ENCODE measurements at regions not wholly inside any gene's neighbourhood (a gene's known extent, or its start where the extent isn't known, plus 50 kb on each side); places are given as distances from the start of the nearest gene placed in this dataset.

- DNase-seq: no peak
These were observed 399.0 kb downstream of the NKX6-1 start for GRCh38 chr4:84100071-84100470.

DNA sequence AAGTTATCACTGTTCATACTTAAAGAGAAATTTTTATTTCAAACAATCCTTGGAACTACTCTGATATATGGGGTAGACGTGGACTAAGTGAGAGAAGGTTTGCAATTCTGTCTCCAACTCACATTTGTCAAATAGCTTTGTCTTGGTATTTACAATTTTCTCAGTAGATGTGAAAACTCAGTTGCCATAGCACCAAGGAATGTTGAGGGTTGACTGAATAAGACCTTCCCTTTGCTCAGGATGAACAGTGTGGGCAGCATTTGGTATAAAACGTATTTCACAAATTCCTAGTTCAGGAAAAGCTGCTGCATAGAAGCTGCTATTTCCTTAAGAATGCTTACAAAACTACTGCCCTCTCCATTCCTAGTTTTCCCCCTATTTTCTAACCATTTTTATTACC, 399.5 kb downstream of the NKX6-1 start:
- DNase-seq: no peak

DNA sequence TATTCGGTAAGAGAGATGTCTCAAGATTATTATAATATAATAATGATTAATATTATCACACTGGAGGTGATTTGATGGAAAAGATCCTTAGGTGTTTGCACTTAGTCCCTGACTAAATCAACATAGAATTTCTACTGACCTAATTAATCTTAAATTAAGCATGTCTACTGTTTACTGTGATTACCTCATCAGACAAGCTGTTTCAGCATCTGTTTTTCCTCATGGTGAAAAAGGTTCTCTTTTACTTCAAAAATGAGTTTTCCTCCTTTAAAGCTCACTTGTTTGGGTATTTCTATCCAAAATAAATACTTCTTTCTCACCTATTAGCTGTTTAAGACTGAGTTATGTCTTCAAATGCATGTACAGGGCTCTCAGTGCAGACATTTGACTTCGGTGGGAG, 407.8 kb downstream of the NKX6-1 start:
- no peak for DNase-seq

DNA sequence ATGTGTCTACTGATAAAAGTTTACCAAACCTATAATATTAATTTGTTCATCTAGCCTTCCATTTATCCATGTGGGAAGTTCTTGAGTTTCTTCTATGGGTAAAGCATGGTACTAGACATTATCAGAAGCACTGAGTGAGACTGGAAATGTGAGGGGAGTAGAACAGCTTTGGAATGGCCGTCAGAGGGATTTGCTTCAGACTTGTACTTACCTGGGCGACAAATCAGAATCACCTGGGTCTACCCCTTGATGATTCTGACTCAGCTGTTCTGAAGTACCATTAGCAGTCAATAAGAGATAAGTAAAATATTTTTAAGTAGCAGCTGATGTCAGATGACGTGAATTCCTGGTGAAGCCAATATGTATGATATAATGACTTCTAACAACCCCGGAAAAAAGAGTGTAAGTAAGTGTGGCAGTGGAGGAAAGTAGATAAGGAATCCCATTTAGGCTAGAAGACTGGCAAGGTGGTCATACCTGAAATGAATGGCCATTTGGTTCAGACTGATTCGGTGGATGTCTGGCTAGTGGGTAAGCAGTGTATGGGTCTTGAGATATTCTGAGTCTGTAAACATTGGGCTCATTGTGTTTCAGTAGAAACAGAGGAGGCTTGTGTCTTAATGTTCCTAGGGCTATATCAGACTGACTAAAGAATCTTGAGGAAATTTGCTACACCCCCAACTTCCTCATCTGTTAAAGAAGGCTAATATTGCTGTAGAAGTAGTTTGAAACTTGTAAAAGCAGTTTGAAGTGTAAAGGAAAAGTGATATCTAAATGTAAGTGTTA, 409.2 kb downstream of the NKX6-1 start:
- DNase-seq: no peak

DNA sequence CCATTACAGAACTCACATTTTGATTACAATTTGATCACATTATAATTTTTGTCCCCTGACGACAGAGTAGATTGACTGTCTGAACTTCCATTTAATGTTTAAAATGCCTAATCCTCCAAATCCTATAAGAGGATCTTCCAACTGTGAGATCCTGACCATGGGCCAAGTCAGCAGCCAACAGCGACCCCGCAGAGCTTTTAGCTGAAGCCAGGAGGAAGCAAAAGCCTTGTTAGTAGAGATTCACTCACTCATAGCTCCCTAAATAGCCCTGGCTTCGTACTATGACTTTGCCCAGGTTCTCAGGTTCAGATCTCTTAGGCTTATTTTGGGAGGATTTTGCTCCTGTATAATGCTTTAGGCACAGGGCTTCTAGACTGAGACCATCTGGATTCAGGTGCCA, 413.1 kb downstream of the NKX6-1 start:
- no peak for DNase-seq

DNA sequence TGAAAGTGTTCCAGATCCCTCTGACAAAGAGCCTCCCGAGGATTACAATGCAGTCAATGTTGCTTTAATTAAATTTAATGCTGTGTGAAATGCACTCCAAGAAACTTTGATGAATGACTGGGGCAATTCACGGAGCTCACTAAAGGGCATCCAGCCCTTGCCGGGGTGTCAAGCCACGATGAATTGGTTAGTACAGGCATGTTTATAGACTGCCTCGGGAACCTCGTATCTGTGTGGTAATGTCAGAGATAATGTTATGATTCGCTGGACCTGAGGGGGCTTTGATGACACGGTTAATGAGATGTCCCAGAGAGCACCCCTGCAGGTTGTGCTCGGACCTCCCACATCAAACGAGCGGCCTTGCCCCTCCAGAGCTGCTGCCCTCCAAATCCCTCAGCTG, 428.8 kb downstream of the NKX6-1 start:
- DNase-seq: no peak

DNA sequence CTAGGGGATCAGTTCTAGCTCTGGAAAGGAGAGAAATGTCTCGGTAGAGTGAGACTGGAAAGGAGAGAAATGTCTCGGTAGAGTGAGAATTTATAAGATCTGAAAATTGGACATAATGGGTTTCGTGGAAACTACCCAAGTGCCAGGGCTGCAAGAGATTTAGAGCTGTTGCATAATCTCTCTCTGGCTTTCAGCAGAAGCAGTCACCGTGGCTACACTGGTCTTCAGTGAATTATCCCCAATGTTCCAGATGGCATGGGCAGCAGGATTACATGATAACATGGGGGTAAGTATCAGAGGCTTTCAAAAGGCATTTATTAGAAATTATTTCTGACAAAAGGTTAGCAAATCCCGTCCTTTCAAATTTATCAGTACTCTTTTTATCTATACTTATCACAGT, 435.5 kb downstream of the NKX6-1 start:
- no peak for DNase-seq

- DNase-seq: no peak
These were observed 440.9 kb downstream of the NKX6-1 start for GRCh38 chr4:84058201-84058600.

DNA sequence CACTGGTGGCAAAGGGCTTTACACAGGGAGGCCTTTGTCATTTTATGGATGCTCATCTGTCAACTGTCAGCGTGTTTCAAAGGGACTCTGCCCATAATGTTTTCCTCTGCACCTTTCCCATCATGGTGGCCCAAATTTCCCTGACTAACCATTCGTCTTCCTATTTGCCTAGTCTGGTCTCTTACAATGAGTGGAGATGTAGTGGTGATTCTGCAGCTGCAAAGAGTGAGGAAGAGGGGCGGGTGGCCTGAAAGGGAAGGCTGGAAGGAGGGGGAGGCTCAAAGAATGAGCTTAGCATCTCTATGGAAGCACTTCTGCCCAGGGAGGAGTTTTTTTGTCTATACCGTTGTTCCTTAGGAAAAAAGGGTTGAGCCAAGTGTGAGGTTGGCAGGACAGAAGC, 447.5 kb downstream of the NKX6-1 start:
- DNase-seq: no peak

GRCh38 chr4:84051089-84051488, 448.0 kb downstream of the NKX6-1 start:
- no peak for DNase-seq

- peak; percentile 29 for DNase-seq
These were observed 449.1 kb downstream of the NKX6-1 start for GRCh38 chr4:84050015-84050414.

DNA sequence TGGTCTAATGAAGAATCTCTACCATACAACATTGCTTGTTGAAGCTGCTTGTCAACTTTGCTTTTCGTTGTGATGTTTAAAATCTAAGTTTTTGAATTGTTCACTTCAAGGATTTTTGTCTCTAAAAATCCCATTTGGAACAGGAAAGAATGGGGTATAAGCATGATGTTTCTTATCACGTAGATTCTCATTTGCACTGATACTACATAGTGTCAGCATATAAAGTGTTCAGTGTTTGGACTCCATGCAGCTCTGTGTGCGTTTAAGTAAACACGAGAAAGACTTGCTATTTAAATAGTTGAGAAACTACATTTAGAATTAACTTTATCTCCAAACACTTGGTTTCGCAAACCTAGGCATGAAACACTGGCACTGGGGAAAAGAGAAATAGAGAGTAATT, 452.5 kb downstream of the NKX6-1 start:
- DNase-seq: no peak

DNA sequence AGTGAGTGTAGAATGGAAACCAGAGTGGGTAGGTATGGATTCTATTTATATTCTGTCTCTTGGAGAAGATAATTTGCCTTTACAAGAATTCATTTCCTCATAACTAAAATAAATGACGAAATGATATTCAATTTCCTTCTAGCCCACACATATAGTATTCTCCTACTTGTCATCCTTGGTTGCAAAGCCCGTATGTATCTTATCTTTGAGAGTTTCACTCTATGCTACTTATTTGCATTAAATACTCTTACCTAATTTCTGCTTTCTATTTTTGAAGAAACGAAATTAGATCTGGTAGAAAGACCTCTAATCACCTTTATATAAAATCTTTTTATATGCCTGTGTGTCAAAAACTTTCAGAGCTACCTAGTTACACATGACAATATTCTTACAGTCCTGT, 457.7 kb downstream of the NKX6-1 start:
- DNase-seq: no peak

- DNase-seq: no peak
These were observed 463.5 kb downstream of the NKX6-1 start for GRCh38 chr4:84035568-84035967.

DNA sequence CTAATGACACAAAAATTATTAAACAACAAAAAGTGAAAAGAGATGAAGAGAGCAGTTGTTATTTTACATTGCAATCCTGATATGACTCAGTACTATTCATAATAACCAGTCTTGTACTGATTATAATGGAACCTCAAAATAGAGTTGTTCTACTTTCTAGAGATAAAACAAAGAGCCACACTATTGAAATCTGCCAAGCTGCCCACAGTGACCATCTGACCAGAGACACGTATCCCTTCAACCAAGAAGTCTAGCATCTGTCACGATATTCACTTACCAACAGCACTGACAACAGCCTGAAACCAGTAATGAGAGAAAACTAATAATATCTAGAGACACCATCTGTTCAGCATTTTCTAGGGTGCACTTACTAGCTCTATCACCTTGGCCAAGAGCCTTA, 466.7 kb downstream of the NKX6-1 start:
- no peak for DNase-seq

GRCh38 chr4:84031401-84031800, 467.7 kb downstream of the NKX6-1 start:
- no peak for DNase-seq

- DNase-seq: no peak
These were observed 470.8 kb downstream of the NKX6-1 start for GRCh38 chr4:84028340-84028739.

DNA sequence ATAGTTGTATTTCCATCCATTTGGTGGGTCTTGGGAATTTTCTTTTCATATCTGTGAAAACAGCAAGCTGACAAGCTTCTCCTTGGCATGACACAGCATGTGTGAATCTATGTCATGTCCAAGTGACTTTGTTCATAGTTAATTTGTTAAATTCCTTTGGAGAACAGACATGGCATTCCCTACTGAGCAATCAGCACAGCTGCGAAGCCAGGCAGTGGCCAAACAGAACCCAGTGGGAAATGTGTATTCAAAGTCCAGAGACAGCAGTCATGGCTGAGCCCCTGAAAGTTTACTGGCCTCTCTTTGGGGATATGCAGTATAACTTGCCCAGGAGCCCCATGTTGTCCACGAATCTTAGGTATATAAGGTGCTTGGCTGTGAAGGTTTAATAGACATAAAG, 474.7 kb downstream of the NKX6-1 start:
- DNase-seq: peak; percentile 19

- DNase-seq: no peak
These were observed 476.5 kb downstream of the NKX6-1 start for GRCh38 chr4:84022564-84022963.

DNA sequence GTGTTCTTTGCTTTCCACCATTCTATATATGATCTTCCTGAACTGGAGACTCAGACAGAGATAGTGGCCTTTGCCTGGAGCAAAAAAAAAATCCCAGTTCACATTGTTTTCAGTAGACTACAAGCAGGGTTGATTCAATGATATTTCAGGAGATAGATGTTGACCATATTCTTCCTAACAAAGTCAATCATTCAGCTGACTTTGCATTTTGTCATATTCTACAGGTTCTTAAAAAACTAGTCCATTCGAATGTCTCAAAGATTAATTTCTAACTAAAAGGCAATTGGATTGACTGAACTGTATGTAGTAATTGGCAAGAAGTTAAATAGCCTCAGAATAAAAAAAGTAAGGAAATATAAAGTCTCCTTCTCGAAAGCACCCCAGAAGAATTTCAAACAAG, 479.5 kb downstream of the NKX6-1 start:
- no peak for DNase-seq

GRCh38 chr4:84003046-84003445, 467.1 kb downstream of the GPAT3 start:
- DNase-seq: no peak

- no peak for DNase-seq
These were observed 466.1 kb downstream of the GPAT3 start for GRCh38 chr4:84001876-84002569.

DNA sequence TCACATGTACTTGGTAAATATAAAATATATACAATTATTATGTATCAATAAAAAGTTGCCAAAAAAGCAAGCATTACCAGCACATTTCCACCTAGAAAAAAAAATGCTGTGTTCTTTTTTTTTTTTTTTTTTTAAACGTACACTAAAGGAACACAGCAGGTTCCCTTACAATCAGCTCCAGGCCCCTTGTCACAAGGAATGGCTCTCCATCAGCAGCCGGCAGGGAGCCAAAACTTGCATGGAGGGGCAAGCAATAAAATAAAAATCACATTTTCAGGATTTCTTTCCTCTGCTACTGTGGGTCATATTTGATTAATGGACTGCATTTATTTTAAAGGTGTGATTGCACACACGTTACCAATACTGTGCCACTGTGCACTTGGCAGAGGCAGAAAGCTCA, 460.3 kb downstream of the GPAT3 start:
- DNase-seq: no peak

DNA sequence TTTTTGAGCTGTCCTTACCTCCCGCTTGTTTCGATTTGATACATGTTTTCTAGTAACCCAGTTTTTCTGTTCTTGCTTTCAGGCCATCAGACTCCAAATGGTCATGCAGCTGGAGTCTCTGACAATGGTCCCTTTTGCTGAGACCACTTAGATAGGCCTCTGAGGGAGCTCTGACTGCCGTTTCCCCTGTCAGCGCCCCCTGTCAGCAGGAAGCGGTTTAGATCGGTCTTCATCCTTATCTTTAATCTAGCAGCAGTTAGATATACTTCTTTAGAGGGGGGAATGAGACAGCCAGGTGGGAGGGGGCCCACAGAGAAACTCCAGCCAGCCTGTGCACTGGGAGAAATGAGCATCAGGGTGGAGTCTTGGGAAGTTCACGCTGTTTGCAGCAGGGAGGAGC, 457.9 kb downstream of the GPAT3 start:
- no peak for DNase-seq

- DNase-seq: no peak
These were observed 453.9 kb downstream of the GPAT3 start for GRCh38 chr4:83989835-83990234.
